Epithelial cell of proximal tubule (primary cell): ENCODE measurements at regions not wholly inside any gene's neighbourhood (a gene's known extent, or its start where the extent isn't known, plus 50 kb on each side); places are given as distances from the start of the nearest gene placed in this dataset.

ENCODE experiments used
- DNase-seq: peaks from one replicate; pipeline ENCODE4 v3.0.0-alpha.2; 2011; ENCODE audit warnings: low read depth
- H3K4me3 ChIP-seq: 2 replicates; pipeline ENCODE4 v1.5.1; 2011; ENCODE audit warnings: low read depth, mild to moderate bottlenecking, low read length
- CTCF ChIP-seq: conservative IDR thresholded peaks from 2 replicates; pipeline ENCODE4 v1.5.1; 2012; ENCODE audit warnings: low read depth, mild to moderate bottlenecking, low read length

GRCh38 chr15:95429345-95429744, 901.2 kb upstream of the NR2F2 start:
- no peak for DNase-seq
- no peak for TF ChIP-seq CTCF
- no peak overlapping the region for H3K4me3 ChIP-seq

- no peak for TF ChIP-seq CTCF
- H3K4me3 ChIP-seq = no peak overlapping the region
Measured at GRCh38 chr15:95431518-95431917, 899.0 kb upstream of the NR2F2 start.

GRCh38 chr15:95432878-95433405, 897.6 kb upstream of the NR2F2 start:
- TF ChIP-seq CTCF = no peak
- DNase-seq = no peak
- no peak overlapping the region for H3K4me3 ChIP-seq

More at GRCh38 chr15:95431518-95431917, 899.0 kb upstream of the NR2F2 start:
- DNase-seq = no peak

- no peak for TF ChIP-seq CTCF
- H3K4me3 ChIP-seq = no peak overlapping the region
- no peak for DNase-seq
Measured at GRCh38 chr15:95439922-95440376, 890.6 kb upstream of the NR2F2 start.

GRCh38 chr15:95440712-95441111, 889.8 kb upstream of the NR2F2 start:
- no peak for TF ChIP-seq CTCF
- DNase-seq = no peak
- H3K4me3 ChIP-seq = no peak overlapping the region

- TF ChIP-seq CTCF = no peak
- no peak for DNase-seq
- no peak overlapping the region for H3K4me3 ChIP-seq
Measured at GRCh38 chr15:95442107-95442719, 888.3 kb upstream of the NR2F2 start.

GRCh38 chr15:95444860-95445259, 885.6 kb upstream of the NR2F2 start:
- no peak for TF ChIP-seq CTCF
- no peak for DNase-seq
- no peak overlapping the region for H3K4me3 ChIP-seq
